Pancreas (tissue), 10 donors: ENCODE measurements at regions not wholly inside any gene's neighbourhood (a gene's known extent, or its start where the extent isn't known, plus 50 kb on each side); places are given as distances from the start of the nearest gene placed in this dataset.

Source experiments
- ATAC-seq, 4 donors: fragments of 200-7000 bp; cut with Tn5 transposase; one replicate each; pipeline versions ENCODE4 v1.8.0 to v1.9.1; 2020; ENCODE audit warnings: mild to moderate bottlenecking in 4 of 4, moderate library complexity in 4 of 4
- DNase-seq, 6 donors: peaks; one replicate each; pipeline ENCODE4 v3.0.0-alpha.2; 2020
- FAIRE-seq: peaks from 2 replicates; lab custom pipeline; 2012; peaks lifted over from hg19 to GRCh38; lab: Jason Lieb, UNC
- H3K27ac ChIP-seq, 4 donors: fragments of 200-600 bp; sonication (generic); 1 replicate in 3 of 4; 2 replicates in 1 of 4; pipeline versions ENCODE4 v1.5.0 to v1.8.0; 2020
- H3K27me3 ChIP-seq, 4 donors: fragments of 200-600 bp; one replicate each; pipeline ENCODE4 v1.8.0; 2021
- H3K36me3 ChIP-seq, 3 donors: fragments of 200-600 bp; sonication (generic) in 1 of 3; one replicate each; pipeline versions ENCODE4 v1.5.0 to v1.8.0; 2020 to 2021
- H3K4me1 ChIP-seq, 3 donors: fragments of 200-600 bp; one replicate each; pipeline ENCODE4 v1.8.0; 2021
- H3K4me3 ChIP-seq, 4 donors: fragments of 200-600 bp; sonication (generic) in 2 of 4; one replicate each; pipeline versions ENCODE4 v1.5.0 to v1.8.0; 2020 to 2021
- H3K9me3 ChIP-seq, 4 donors: fragments of 200-600 bp; one replicate each; pipeline ENCODE4 v1.8.0; 2021
- CTCF ChIP-seq, 4 donors: fragments of 200-600 bp; sonication (generic) in 3 of 4; IDR thresholded peaks; one replicate each; pipeline versions ENCODE4 v1.5.0 to v1.8.0; 2021; ENCODE audit warnings: antibody characterized with exemption in 4 of 4
- WGBS, 2 donors: extraction: QIAGEN DNeasy Blood & Tissue Kit; methylation state at CpG; one replicate each; pipeline ENCODE4 v1.1.7; 2013; 5-methylcytosine and 5-hydroxymethylcytosine counted together
- intact Hi-C, 3 donors: fragments of 100-400 bp; cut with DNase I; formaldehyde crosslinking; loops; one replicate each; pipeline versions ENCODE4 v1.11.1 to v1.14.2; 2022
- donor health status: healthy with polysubstance abuse.
- donor health status: DM: no; HTN: no; CAD: no; lungs with moderate emphysema.
- donor health status: DM: no; HTN: no; CAD: no.
- donor health status: control.
- donor health status: control.
- donor health status: Bipolar disorder and iron deficiency.
- donor health status: DM: yes; HTN: yes; CAD: no.
- donor health status: DM: no; HTN: no; CAD: no.
- donor health status: DM: no; HTN: no; CAD: no.
- donor health status: DM: yes; HTN: yes; CAD: no.

DNA sequence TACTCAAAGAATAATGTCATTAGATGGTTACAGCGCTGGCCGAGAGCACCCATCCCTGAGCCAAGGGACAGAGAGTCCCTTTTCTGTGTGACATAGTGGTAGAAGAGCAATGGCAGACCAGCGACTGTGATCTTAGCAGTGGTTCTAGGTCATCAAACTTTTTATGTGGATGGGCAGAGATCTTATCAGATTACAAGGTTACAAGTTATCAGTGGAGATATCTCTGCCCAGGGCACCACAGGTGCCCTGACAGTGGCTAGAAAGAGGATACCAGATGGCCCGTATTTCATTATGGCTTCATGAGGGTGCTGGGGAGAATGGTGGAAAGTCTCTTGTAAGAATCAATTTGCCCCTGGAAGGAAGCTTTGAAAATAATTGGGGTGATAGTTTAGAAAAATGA is 62.7 kb downstream of the CYCS start:
- H3K27me3 ChIP-seq: no peaks in the 10 kb centered on the region
- H3K4me1 ChIP-seq: no peaks in the 10 kb centered on the region
- no peak for FAIRE-seq
- H3K4me3 ChIP-seq: no peak overlapping the region
- ATAC-seq: no peak
- H3K36me3 ChIP-seq: no peaks in the 10 kb centered on the region
- H3K9me3 ChIP-seq: no peaks in the 10 kb centered on the region
- intact Hi-C loops: loop anchor here in 1 of 3 donors (10.0 kb wide), 1 partner anchor 248 kb away; no protein-coding TSS in a partner anchor
- 76 to 80% methylated on average over 4 of the region's 4 CpGs for WGBS, 2 donors
- DNase-seq: no peak
- H3K27ac ChIP-seq: no peak overlapping the region
- no peak for TF ChIP-seq CTCF (IDR thresholded peaks at IDR 0.05)

DNA sequence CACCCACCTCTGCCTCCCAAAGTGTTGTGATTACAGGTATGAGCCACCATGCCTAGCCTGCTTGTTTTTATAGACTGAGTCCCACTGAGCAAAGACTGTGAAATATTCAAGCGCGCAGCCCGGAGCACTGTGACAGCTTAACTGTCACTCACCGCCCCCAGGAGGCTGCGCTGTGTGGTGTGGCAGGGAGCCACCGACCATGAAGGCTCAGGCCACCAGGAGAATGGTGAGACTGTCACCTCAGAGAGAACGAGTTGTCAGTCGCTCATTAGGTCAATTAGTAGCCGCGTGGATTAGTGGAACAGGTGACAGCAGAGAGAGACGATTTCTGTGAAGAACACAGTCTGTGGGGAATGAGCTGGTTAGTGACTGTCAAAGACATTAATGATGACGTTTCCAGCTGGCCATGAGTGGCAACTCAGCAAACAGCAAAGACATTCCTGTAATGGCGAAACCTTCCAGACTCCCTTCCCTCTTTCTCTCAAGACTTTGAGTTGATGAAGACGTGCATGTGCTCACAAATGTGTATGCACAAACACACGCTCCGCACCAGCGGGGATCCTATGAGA is 64.5 kb downstream of the CYCS start:
- intact Hi-C loops: loop anchor here in 1 of 3 donors (10.0 kb wide), 1 partner anchor 246 kb away; no protein-coding TSS in a partner anchor
- no peak overlapping the region for H3K27ac ChIP-seq
- no peaks in the 10 kb centered on the region for H3K4me1 ChIP-seq
- no peak for ATAC-seq
- no peak overlapping the region for H3K4me3 ChIP-seq
- H3K27me3 ChIP-seq: no peaks in the 10 kb centered on the region
- no peaks in the 10 kb centered on the region for H3K9me3 ChIP-seq
- WGBS, 2 donors: 71 to 75% methylated on average over 17 of the region's 17 CpGs
- FAIRE-seq: no peak
- no peak for TF ChIP-seq CTCF (IDR thresholded peaks at IDR 0.05)
- H3K36me3 ChIP-seq: no peaks in the 10 kb centered on the region
- no peak for DNase-seq

GRCh38 chr7:25059576-25059975 is 65.5 kb downstream of the CYCS start:
- Histone ChIP-seq H3K4me1 (no peaks in the 10 kb centered on the region), H3K27ac (no peak overlapping the region), H3K27me3 (no peaks in the 10 kb centered on the region), H3K9me3 (no peaks in the 10 kb centered on the region), H3K4me3 (no peak overlapping the region), H3K36me3 (no peaks in the 10 kb centered on the region)
- DNase-seq (no peak), ATAC-seq (no peak), FAIRE-seq (no peak)
- intact Hi-C loops: no loop called here
- no peak for TF ChIP-seq CTCF (IDR thresholded peaks at IDR 0.05)
- 86 to 89% methylated on average over 7 of the region's 7 CpGs for WGBS, 2 donors

DNA sequence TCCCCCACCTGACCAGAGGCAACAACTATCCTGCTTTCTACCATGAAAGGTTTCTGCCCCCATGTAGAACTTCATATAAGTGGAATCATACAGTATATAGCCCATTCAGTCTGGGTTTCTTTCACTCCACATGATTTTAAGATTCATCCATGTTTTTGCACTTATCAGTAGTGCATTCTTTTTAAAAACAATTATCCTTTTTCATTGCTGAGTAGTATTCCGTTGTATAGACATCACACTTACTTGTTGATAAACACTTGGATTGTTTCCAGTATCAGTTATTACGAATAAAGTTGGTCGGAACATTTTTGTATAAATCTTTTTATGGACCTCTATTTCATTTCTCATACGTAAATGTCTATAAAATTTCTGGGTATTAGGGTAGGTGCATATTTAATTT is 68.7 kb downstream of the CYCS start:
- 65 to 89% methylated on average over 4 of the region's 4 CpGs for WGBS, 2 donors
- H3K27ac ChIP-seq: no peak overlapping the region
- ATAC-seq (no peak), FAIRE-seq (no peak), DNase-seq (no peak)
- TF ChIP-seq CTCF (IDR thresholded peaks at IDR 0.05): no peak
- no peak overlapping the region for H3K4me3 ChIP-seq
- H3K9me3 ChIP-seq: no peaks in the 10 kb centered on the region
- no peaks in the 10 kb centered on the region for H3K36me3 ChIP-seq
- H3K4me1 ChIP-seq: no peaks in the 10 kb centered on the region
- H3K27me3 ChIP-seq: no peaks in the 10 kb centered on the region
- intact Hi-C loops: no loop called here

DNA sequence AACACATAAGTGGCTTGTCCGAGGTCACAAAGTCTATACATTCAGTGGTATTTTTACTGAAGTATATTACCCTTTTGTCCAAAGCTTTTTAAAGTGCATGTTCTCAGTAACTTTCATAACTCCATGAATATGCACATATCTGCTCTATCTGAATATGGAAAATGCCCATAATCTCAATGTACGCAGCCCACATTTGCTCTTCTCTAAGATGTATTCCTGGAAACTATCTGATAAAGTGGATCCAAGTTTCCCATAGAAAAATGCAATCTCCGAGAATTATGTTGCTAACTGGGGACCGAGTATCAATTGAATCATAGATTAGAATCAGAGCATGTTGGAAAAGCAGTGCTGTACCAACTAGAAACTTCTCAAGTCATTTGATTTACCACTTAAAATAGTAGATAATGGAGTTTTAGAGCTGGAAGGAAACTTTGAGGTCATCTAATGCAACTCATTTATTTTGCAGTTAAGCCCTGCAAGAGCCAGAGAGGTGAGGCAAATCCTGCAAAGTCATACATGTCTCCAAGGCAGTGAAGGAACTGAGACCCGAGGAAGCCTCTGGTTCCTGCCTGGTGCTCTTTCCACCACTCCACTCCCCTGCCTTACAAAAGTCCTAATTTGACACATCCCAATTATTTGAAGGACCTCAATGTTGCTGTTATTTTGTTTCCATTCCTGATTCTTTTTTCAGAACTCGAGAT is 69.4 kb downstream of the CYCS start:
- Histone ChIP-seq H3K36me3 (no peaks in the 10 kb centered on the region), H3K4me1 (no peaks in the 10 kb centered on the region), H3K27ac (no peak overlapping the region), H3K9me3 (no peaks in the 10 kb centered on the region), H3K27me3 (no peaks in the 10 kb centered on the region), H3K4me3 (no peak overlapping the region)
- TF ChIP-seq CTCF (IDR thresholded peaks at IDR 0.05): no peak
- FAIRE-seq (no peak), DNase-seq (no peak), ATAC-seq (no peak)
- 66 to 80% methylated on average over 6 of the region's 6 CpGs for WGBS, 2 donors
- intact Hi-C loops: no loop called here
